Cardiac muscle cell (in vitro differentiated cells and primary cell): ENCODE measurements at regions not wholly inside any gene's neighbourhood (a gene's known extent, or its start where the extent isn't known, plus 50 kb on each side); places are given as distances from the start of the nearest gene placed in this dataset.

Source experiments
- DNase-seq, 2 donors: peaks; one replicate each; pipeline versions ENCODE4 v3.0.0 to v3.0.0-alpha.2; 2010 to 2017; ENCODE audit warnings: low read depth in 1 of 2, low spot score in 1 of 2
- H3K27ac ChIP-seq: fragments of 200-600 bp; sonication (generic); 2 replicates; pipeline ENCODE4 v1.5.1; 2016
- H3K27me3 ChIP-seq: fragments of 200-600 bp; sonication (generic); 2 replicates; pipeline ENCODE4 v1.6.0; 2016; ENCODE audit warnings: control low read depth
- H3K36me3 ChIP-seq: fragments of 200-600 bp; sonication (generic); 2 replicates; pipeline ENCODE4 v1.5.1; 2016; ENCODE audit warnings: control low read depth
- H3K4me1 ChIP-seq: fragments of 200-600 bp; sonication (generic); 2 replicates; pipeline ENCODE4 v1.8.1; 2017; ENCODE audit warnings: low read depth, mild to moderate bottlenecking, mixed run types
- H3K4me3 ChIP-seq: fragments of 200-600 bp; sonication (generic); 2 replicates; pipeline ENCODE4 v1.5.1; 2016; ENCODE audit warnings: mild to moderate bottlenecking
- H3K9me3 ChIP-seq: fragments of 200-600 bp; sonication (generic); 2 replicates; pipeline ENCODE4 v1.5.1; 2017; ENCODE audit warnings: low read depth, mild to moderate bottlenecking, control low read depth
- CTCF ChIP-seq: IDR thresholded peaks from 2 replicates; pipeline ENCODE4 v1.5.1; 2012; ENCODE audit warnings: low read depth, mild to moderate bottlenecking, low read length

GRCh38 chr1:79322511-79323027 is 316.0 kb upstream of the ADGRL4 start:
- no peak for TF ChIP-seq CTCF
- Histone ChIP-seq H3K4me3 (no peak overlapping the region), H3K36me3 (no peaks in the 10 kb centered on the region), H3K9me3 (no peaks in the 10 kb centered on the region), H3K27me3 (no peaks in the 10 kb centered on the region), H3K4me1 (no peaks in the 10 kb centered on the region), H3K27ac (no peak overlapping the region)
- peak in 1 of 2 donors; percentile 30 for DNase-seq

- Histone ChIP-seq H3K27me3 (no peaks in the 10 kb centered on the region), H3K4me3 (no peak overlapping the region), H3K27ac (no peak overlapping the region), H3K4me1 (no peaks in the 10 kb centered on the region), H3K36me3 (no peaks in the 10 kb centered on the region), H3K9me3 (no peaks in the 10 kb centered on the region)
- peak in 1 of 2 donors; percentile 6 for DNase-seq
- no peak for TF ChIP-seq CTCF
These were observed 305.9 kb upstream of the ADGRL4 start for GRCh38 chr1:79312438-79312837.

- no peak for TF ChIP-seq CTCF
- Histone ChIP-seq H3K9me3 (no peaks in the 10 kb centered on the region), H3K4me3 (no peak overlapping the region), H3K27ac (no peak overlapping the region), H3K4me1 (no peaks in the 10 kb centered on the region), H3K27me3 (no peaks in the 10 kb centered on the region), H3K36me3 (no peaks in the 10 kb centered on the region)
- DNase-seq = no peak
These were observed 304.1 kb upstream of the ADGRL4 start for GRCh38 chr1:79310609-79311008.

GRCh38 chr1:79304131-79304530 is 297.6 kb upstream of the ADGRL4 start:
- Histone ChIP-seq H3K4me1 (no peaks in the 10 kb centered on the region), H3K4me3 (no peak overlapping the region), H3K9me3 (no peaks in the 10 kb centered on the region), H3K27me3 (no peaks in the 10 kb centered on the region), H3K36me3 (no peaks in the 10 kb centered on the region), H3K27ac (no peak overlapping the region)
- no peak for TF ChIP-seq CTCF
- peak in 1 of 2 donors; percentile 47 for DNase-seq

- Histone ChIP-seq H3K4me1 (no peaks in the 10 kb centered on the region), H3K27ac (no peak overlapping the region), H3K27me3 (no peaks in the 10 kb centered on the region), H3K4me3 (no peak overlapping the region), H3K9me3 (no peaks in the 10 kb centered on the region), H3K36me3 (no peaks in the 10 kb centered on the region)
- DNase-seq = no peak
- no peak for TF ChIP-seq CTCF
These were observed 296.5 kb upstream of the ADGRL4 start for GRCh38 chr1:79303040-79303439.
